ENCODE measurements at regions not wholly inside any gene's neighbourhood (a gene's known extent, or its start where the extent isn't known, plus 50 kb on each side); places are given as distances from the start of the nearest gene placed in this dataset.

- POLR2A ChIA-PET, result no interaction called here
- DNase-seq (ENCODE audit: low read depth, low spot score), result no peak
- CTCF ChIA-PET, result no interaction called here
- TF ChIP-seq CTCF (IDR thresholded peaks at IDR 0.05; ENCODE audit: insufficient read depth, low read length, missing control alignments), result no peak
- no peak overlapping the region for H3K4me3 ChIP-seq (ENCODE audit: low read depth, low read length)
These were observed 547.5 kb upstream of the PCDH15 start for GRCh38 chr10:55348534-55348933.

DNA sequence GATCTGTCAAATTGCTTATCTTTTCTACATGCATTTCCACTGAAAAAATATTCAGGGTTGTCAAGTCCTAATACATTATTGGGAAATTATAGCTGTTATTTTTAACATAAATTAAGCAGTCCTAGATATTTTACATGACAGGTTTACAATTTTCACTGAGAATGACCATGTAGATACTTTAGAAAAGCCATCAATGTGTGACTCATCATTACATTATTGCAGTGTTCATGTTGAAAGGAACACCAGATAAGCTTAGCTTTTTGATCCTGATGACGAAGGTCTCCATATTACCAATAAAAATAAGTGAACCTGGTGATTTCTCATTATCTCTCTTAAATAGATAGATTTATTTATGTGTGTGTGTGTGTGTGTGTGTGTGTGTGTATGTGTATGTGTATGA, 529.5 kb upstream of the PCDH15 start:
- ChIA-PET POLR2A (no interaction called here), CTCF (no interaction called here)
- no peak overlapping the region for H3K4me3 ChIP-seq (ENCODE audit: low read depth, low read length)
- no peak for TF ChIP-seq CTCF (IDR thresholded peaks at IDR 0.05; ENCODE audit: insufficient read depth, low read length, missing control alignments)
- DNase-seq (ENCODE audit: low read depth, low spot score), result no peak

GRCh38 chr10:55329796-55330195, 528.8 kb upstream of the PCDH15 start:
- POLR2A ChIA-PET, result no interaction called here
- no peak for DNase-seq (ENCODE audit: low read depth, low spot score)
- CTCF ChIA-PET, result no interaction called here

DNA sequence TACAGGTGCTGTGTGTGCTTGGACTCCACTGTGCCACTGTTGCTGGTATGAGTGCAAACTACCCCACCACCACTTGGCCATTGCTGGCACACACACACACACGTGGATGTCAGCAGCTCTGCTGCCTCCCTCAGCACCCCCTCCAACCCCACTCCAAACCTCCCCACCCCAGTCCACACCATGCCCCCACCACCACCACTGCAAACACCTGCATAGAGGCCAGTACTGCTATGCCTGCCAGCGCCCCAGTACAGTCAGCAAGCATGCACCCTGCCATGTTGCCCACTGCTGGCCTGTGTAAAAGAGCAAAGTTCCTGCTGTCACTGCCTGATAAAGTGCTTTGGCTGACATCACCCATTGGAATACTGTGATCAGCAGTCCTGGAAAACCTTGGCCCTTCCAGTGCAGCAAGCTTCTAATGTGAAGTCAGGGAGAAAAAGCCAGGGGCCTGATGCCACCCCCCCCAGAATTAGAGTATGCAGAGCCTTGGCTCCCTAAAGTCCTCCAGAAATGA, 519.2 kb upstream of the PCDH15 start:
- no peak for DNase-seq (ENCODE audit: low read depth, low spot score)
- no peak for TF ChIP-seq CTCF (IDR thresholded peaks at IDR 0.05; ENCODE audit: insufficient read depth, low read length, missing control alignments)
- no peak overlapping the region for H3K4me3 ChIP-seq (ENCODE audit: low read depth, low read length)
- ChIA-PET CTCF (no interaction called here), POLR2A (no interaction called here)

More at GRCh38 chr10:55329796-55330195, 528.8 kb upstream of the PCDH15 start:
- no peak overlapping the region for H3K4me3 ChIP-seq (ENCODE audit: low read depth, low read length)
- TF ChIP-seq CTCF (IDR thresholded peaks at IDR 0.05; ENCODE audit: insufficient read depth, low read length, missing control alignments), result no peak

DNA sequence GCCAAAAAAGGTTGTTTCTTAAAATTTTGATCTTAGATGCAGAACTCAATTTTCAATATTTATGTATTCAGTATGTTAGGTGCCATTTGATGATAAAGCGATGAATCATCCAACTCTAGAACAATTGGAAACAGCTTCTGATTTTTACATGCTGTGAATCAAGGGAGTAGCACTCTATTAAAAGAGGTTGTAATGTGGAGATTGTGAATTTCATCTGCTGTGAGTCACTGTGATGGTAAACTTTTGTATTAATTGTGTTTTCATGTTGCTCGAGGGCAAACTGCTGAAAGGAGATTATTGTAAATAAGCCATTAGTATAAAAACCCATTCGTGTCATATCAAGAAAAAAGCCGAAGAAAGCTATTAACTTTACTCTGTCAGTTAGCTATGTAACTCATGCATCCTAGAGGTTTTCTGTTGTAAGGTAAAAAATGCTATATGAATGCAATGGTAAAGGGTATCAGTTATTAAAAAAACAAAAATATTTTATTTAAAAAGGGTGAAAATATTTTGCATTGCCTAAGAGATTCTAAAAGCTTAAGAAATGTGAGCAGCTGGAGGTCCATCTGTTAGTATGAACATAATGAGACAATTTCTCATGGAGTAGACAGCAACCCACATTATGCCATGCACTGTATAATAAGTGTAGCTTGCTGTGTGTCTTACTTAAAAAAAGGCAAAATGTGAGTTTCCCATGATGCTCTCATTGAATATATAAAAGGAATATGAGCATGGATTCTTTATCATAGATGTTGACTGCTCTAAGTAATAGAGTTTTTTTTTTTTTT, 511.0 kb upstream of the PCDH15 start:
- TF ChIP-seq CTCF (IDR thresholded peaks at IDR 0.05; ENCODE audit: insufficient read depth, low read length, missing control alignments), result no peak
- CTCF ChIA-PET, result no interaction called here
- POLR2A ChIA-PET, result no interaction called here
- no peak overlapping the region for H3K4me3 ChIP-seq (ENCODE audit: low read depth, low read length)
- no peak for DNase-seq (ENCODE audit: low read depth, low spot score)

DNA sequence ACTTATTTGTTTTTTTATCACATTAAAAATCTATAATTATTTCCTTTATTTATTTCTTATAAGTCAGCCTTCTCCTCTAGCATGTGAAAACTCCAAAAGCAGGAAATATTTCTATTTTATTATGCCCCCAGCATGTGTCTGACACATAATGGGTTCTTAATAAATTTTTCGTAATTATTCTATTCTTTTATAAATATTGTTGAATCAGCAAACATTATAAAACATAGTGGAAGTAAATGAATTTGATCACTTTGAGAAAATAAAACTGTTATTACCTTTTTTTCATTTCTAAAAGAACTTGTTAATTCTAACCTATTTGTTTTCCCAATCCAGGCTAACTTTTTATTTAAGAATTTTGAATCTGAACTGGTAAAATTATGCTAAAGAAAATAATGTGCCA, 509.1 kb upstream of the PCDH15 start:
- no peak for TF ChIP-seq CTCF (IDR thresholded peaks at IDR 0.05; ENCODE audit: insufficient read depth, low read length, missing control alignments)
- CTCF ChIA-PET, result no interaction called here
- DNase-seq (ENCODE audit: low read depth, low spot score), result no peak
- no peak overlapping the region for H3K4me3 ChIP-seq (ENCODE audit: low read depth, low read length)
- POLR2A ChIA-PET, result no interaction called here

Data from AG04449 (cell line).